K562 (cell line): ENCODE measurements at regions not wholly inside any gene's neighbourhood (a gene's known extent, or its start where the extent isn't known, plus 50 kb on each side); places are given as distances from the start of the nearest gene placed in this dataset.

Experiments used
- CEBPB ChIP-seq: fragments of 450-650 bp; IDR thresholded peaks from 2 replicates; pipeline ENCODE4 v1.6.1; 2016; ENCODE audit warnings: missing genetic modification characterization, missing compliant biosample characterization
- HNRNPLL ChIP-seq: fragments of 200-400 bp; formaldehyde crosslinking; IDR thresholded peaks from 2 replicates; pipeline ENCODE4 v1.6.1; 2017; ENCODE audit warnings: low read length, low read depth, mild to moderate bottlenecking; ENCODE audit not compliant: poor library complexity, severe bottlenecking
- MAFK ChIP-seq: IDR thresholded peaks from 2 replicates; pipeline ENCODE4 v1.6.1; 2011; ENCODE audit warnings: low read length, improper control_type of control experiment
- MXI1 ChIP-seq: IDR thresholded peaks from 2 replicates; pipeline ENCODE4 v1.6.1; 2011; ENCODE audit warnings: low read depth, mild to moderate bottlenecking, improper control_type of control experiment, low read length
- PHF8 ChIP-seq: fragments of 200-600 bp; sonication (generic); IDR thresholded peaks from 2 replicates; pipeline ENCODE4 v1.6.1; 2012; ENCODE audit warnings: mixed run types, mild to moderate bottlenecking, inconsistent platforms, low read length, moderate library complexity, borderline replicate concordance
- TCF7 ChIP-seq: sonication (generic); IDR thresholded peaks from 2 replicates; pipeline ENCODE4 v1.6.1; 2016; ENCODE audit warnings: antibody characterized with exemption, borderline replicate concordance
- ZNF444 ChIP-seq: fragments of 250-450 bp; sonication (Bioruptor Pico); IDR thresholded peaks from 2 replicates; pipeline ENCODE4 v1.4.0; 2020; ENCODE audit warnings: mild to moderate bottlenecking, moderate library complexity
- TF ChIP-seq, protein P1 (sequence below), 3 experiments: IDR thresholded peaks in 2 of 3; conservative IDR thresholded peaks in 1 of 3; 2 replicates each; pipeline ENCODE4 v1.5.1; 2011 to 2012; ENCODE audit warnings: low read length in 3 of 3, mild to moderate bottlenecking in 3 of 3, control low read depth in 2 of 3, improper control_type of control experiment in 1 of 3, inconsistent platforms in 1 of 3, low read depth in 1 of 3, mixed read lengths in 1 of 3, moderate library complexity in 1 of 3; ENCODE audit not compliant: insufficient read depth in 2 of 3
- TF ChIP-seq, protein P2 (sequence below): fragments of 250-450 bp; sonication (Bioruptor Pico); IDR thresholded peaks from 2 replicates; pipeline ENCODE4 v1.5.0; 2022; ENCODE audit warnings: mild to moderate bottlenecking
- TF ChIP-seq, protein P3 (sequence below): fragments of 450-650 bp; IDR thresholded peaks from 2 replicates; pipeline ENCODE4 v1.6.1; 2016; ENCODE audit warnings: mild to moderate bottlenecking, moderate library complexity
- TF ChIP-seq, protein P4 (sequence below): sonication (generic); formaldehyde crosslinking; IDR thresholded peaks from 2 replicates; pipeline ENCODE4 v1.8.0; 2022; ENCODE audit warnings: mild to moderate bottlenecking, low read depth, missing genetic modification reagents

DNA sequence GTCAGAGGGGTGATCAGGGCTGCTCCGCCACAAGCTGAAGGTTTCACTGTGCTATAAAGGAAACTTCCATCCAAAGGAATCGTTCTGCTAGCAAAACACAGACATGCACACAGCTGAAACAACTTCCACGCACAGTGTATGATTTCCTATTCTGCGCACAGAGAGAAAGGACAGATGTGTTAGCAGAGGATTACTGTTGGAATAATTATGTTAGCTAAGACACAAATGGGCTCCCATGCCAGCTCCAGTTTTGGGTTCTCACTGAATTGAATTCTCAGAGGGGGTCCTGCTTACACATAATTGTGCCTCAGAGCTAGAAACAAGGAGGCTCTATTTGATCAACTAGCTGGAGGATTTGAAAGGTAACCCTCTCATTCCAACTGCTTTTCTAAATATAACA lies 352.4 kb downstream of the IRX2 start:
- TF ChIP-seq MXI1 (no peak), CEBPB (no peak), HNRNPLL (no peak), ZNF444 (CRISPR knock-in tag) (no peak), MAFK (no peak), TCF7 (no peak), PHF8 (no peak)
- TF ChIP-seq, protein P1, sequence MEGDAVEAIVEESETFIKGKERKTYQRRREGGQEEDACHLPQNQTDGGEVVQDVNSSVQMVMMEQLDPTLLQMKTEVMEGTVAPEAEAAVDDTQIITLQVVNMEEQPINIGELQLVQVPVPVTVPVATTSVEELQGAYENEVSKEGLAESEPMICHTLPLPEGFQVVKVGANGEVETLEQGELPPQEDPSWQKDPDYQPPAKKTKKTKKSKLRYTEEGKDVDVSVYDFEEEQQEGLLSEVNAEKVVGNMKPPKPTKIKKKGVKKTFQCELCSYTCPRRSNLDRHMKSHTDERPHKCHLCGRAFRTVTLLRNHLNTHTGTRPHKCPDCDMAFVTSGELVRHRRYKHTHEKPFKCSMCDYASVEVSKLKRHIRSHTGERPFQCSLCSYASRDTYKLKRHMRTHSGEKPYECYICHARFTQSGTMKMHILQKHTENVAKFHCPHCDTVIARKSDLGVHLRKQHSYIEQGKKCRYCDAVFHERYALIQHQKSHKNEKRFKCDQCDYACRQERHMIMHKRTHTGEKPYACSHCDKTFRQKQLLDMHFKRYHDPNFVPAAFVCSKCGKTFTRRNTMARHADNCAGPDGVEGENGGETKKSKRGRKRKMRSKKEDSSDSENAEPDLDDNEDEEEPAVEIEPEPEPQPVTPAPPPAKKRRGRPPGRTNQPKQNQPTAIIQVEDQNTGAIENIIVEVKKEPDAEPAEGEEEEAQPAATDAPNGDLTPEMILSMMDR (IDR thresholded peaks at IDR 0.05 in 2 of 3, conservative IDR thresholded peaks at IDR 0.05 in 1 of 3; ENCODE audit: insufficient read depth in 2 of 3, low read depth in 1 of 3, low read length in 3 of 3): no peak
- TF ChIP-seq, protein P2, sequence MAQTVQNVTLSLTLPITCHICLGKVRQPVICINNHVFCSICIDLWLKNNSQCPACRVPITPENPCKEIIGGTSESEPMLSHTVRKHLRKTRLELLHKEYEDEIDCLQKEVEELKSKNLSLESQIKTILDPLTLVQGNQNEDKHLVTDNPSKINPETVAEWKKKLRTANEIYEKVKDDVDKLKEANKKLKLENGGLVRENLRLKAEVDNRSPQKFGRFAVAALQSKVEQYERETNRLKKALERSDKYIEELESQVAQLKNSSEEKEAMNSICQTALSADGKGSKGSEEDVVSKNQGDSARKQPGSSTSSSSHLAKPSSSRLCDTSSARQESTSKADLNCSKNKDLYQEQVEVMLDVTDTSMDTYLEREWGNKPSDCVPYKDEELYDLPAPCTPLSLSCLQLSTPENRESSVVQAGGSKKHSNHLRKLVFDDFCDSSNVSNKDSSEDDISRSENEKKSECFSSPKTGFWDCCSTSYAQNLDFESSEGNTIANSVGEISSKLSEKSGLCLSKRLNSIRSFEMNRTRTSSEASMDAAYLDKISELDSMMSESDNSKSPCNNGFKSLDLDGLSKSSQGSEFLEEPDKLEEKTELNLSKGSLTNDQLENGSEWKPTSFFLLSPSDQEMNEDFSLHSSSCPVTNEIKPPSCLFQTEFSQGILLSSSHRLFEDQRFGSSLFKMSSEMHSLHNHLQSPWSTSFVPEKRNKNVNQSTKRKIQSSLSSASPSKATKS (CRISPR knock-in tag): no peak
- TF ChIP-seq, protein P3, sequence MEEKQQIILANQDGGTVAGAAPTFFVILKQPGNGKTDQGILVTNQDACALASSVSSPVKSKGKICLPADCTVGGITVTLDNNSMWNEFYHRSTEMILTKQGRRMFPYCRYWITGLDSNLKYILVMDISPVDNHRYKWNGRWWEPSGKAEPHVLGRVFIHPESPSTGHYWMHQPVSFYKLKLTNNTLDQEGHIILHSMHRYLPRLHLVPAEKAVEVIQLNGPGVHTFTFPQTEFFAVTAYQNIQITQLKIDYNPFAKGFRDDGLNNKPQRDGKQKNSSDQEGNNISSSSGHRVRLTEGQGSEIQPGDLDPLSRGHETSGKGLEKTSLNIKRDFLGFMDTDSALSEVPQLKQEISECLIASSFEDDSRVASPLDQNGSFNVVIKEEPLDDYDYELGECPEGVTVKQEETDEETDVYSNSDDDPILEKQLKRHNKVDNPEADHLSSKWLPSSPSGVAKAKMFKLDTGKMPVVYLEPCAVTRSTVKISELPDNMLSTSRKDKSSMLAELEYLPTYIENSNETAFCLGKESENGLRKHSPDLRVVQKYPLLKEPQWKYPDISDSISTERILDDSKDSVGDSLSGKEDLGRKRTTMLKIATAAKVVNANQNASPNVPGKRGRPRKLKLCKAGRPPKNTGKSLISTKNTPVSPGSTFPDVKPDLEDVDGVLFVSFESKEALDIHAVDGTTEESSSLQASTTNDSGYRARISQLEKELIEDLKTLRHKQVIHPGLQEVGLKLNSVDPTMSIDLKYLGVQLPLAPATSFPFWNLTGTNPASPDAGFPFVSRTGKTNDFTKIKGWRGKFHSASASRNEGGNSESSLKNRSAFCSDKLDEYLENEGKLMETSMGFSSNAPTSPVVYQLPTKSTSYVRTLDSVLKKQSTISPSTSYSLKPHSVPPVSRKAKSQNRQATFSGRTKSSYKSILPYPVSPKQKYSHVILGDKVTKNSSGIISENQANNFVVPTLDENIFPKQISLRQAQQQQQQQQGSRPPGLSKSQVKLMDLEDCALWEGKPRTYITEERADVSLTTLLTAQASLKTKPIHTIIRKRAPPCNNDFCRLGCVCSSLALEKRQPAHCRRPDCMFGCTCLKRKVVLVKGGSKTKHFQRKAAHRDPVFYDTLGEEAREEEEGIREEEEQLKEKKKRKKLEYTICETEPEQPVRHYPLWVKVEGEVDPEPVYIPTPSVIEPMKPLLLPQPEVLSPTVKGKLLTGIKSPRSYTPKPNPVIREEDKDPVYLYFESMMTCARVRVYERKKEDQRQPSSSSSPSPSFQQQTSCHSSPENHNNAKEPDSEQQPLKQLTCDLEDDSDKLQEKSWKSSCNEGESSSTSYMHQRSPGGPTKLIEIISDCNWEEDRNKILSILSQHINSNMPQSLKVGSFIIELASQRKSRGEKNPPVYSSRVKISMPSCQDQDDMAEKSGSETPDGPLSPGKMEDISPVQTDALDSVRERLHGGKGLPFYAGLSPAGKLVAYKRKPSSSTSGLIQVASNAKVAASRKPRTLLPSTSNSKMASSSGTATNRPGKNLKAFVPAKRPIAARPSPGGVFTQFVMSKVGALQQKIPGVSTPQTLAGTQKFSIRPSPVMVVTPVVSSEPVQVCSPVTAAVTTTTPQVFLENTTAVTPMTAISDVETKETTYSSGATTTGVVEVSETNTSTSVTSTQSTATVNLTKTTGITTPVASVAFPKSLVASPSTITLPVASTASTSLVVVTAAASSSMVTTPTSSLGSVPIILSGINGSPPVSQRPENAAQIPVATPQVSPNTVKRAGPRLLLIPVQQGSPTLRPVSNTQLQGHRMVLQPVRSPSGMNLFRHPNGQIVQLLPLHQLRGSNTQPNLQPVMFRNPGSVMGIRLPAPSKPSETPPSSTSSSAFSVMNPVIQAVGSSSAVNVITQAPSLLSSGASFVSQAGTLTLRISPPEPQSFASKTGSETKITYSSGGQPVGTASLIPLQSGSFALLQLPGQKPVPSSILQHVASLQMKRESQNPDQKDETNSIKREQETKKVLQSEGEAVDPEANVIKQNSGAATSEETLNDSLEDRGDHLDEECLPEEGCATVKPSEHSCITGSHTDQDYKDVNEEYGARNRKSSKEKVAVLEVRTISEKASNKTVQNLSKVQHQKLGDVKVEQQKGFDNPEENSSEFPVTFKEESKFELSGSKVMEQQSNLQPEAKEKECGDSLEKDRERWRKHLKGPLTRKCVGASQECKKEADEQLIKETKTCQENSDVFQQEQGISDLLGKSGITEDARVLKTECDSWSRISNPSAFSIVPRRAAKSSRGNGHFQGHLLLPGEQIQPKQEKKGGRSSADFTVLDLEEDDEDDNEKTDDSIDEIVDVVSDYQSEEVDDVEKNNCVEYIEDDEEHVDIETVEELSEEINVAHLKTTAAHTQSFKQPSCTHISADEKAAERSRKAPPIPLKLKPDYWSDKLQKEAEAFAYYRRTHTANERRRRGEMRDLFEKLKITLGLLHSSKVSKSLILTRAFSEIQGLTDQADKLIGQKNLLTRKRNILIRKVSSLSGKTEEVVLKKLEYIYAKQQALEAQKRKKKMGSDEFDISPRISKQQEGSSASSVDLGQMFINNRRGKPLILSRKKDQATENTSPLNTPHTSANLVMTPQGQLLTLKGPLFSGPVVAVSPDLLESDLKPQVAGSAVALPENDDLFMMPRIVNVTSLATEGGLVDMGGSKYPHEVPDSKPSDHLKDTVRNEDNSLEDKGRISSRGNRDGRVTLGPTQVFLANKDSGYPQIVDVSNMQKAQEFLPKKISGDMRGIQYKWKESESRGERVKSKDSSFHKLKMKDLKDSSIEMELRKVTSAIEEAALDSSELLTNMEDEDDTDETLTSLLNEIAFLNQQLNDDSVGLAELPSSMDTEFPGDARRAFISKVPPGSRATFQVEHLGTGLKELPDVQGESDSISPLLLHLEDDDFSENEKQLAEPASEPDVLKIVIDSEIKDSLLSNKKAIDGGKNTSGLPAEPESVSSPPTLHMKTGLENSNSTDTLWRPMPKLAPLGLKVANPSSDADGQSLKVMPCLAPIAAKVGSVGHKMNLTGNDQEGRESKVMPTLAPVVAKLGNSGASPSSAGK: no peak
- TF ChIP-seq, protein P4, sequence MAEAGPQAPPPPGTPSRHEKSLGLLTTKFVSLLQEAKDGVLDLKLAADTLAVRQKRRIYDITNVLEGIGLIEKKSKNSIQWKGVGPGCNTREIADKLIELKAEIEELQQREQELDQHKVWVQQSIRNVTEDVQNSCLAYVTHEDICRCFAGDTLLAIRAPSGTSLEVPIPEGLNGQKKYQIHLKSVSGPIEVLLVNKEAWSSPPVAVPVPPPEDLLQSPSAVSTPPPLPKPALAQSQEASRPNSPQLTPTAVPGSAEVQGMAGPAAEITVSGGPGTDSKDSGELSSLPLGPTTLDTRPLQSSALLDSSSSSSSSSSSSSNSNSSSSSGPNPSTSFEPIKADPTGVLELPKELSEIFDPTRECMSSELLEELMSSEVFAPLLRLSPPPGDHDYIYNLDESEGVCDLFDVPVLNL (CRISPR knock-in tag): no peak
